ENCODE measurements at regions not wholly inside any gene's neighbourhood (a gene's known extent, or its start where the extent isn't known, plus 50 kb on each side); places are given as distances from the start of the nearest gene placed in this dataset.

DNA sequence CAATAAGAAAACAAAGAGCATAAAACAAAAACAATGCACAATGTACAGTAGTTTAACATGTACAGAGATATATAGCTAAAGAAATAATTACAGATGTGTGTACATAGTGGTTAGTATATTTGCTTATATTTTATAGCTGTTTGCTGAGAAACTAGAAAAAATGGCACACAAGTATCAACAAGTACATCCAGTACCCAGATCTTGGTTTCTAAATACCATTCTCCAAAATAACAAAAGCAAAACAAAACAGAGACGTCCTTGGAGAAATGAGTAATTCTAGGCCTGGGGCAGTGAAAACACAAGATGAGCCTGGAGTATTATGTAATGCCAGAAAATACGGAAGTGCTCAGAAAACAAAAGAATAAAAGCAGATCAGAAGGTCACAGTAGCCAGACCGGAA is 189.6 kb downstream of the TMEM47 start:
- POLR2A ChIA-PET (ENCODE audit: unreplicated experiment), result no interaction called here
- no CpG with 5 or more reads among the region's 3 CpGs for WGBS, 2 experiments (ENCODE audit: extremely low coverage in 2 of 2, insufficient read length in 1 of 2)
- H3K4me1 ChIP-seq (ENCODE audit: control insufficient read depth, insufficient read depth, low read length), result no peaks in the 10 kb centered on the region

More for the DNA sequence above, 189.6 kb downstream of the TMEM47 start:
- Histone ChIP-seq H3K56ac (ENCODE audit: extremely low read depth, insufficient read depth, low read length) (no peak overlapping the region), H4K8ac (ENCODE audit: low read depth in 2 of 2, low read length in 2 of 2) (no peak overlapping the region), H2AK5ac (ENCODE audit: low read depth, low read length) (no peak overlapping the region), H3K23ac (ENCODE audit: low read depth, low read length) (no peak overlapping the region), H3K9ac (ENCODE audit: low read depth, low read length) (no peak overlapping the region), H2BK20ac (ENCODE audit: low read depth, low read length) (no peak overlapping the region), H2BK5ac (ENCODE audit: low read depth, low read length, poor library complexity, severe bottlenecking) (no peak overlapping the region), H2BK120ac (ENCODE audit: low read depth, low read length) (no peak overlapping the region), H3K27me3 (ENCODE audit: control insufficient read depth, insufficient read depth, low read length) (no peaks in the 10 kb centered on the region), H4K5ac (ENCODE audit: low read depth, low read length) (no peak overlapping the region), H2BK15ac (ENCODE audit: low read depth, low read length) (no peak overlapping the region), H3K4ac (ENCODE audit: low read depth, low read length) (no peak overlapping the region), H4K91ac (ENCODE audit: insufficient read depth, low read depth, low read length) (no peak overlapping the region), H4K20me1 (ENCODE audit: insufficient read depth, low read length) (no peaks in the 10 kb centered on the region), H2AFZ (replicated peaks; ENCODE audit: low read length, poor library complexity) (no peak overlapping the region), H3K9me1 (ENCODE audit: insufficient read depth, low read length) (no peaks in the 10 kb centered on the region), H3K9me3 (ENCODE audit: control insufficient read depth, insufficient read depth, low read length) (no peaks in the 10 kb centered on the region), H3K4me3 (ENCODE audit: insufficient read depth, low read depth, low read length) (no peak overlapping the region), H3K4me2 (ENCODE audit: low read depth, low read length) (no peak overlapping the region), H3K27ac (ENCODE audit: insufficient read depth, low read length) (no peak overlapping the region), H3K36me3 (ENCODE audit: control insufficient read depth, insufficient read depth, low read length) (no peaks in the 10 kb centered on the region), H3K79me1 (ENCODE audit: low read depth in 1 of 2, low read length in 2 of 2) (no peaks in the 10 kb centered on the region), H2AK9ac (replicated peaks; ENCODE audit: low read depth, low read length, poor library complexity) (no peak overlapping the region), H3K14ac (replicated peaks; ENCODE audit: low read depth, low read length) (no peak overlapping the region), H3K18ac (ENCODE audit: low read depth, low read length) (no peak overlapping the region)
- dilution Hi-C loops (cut with HindIII; ENCODE audit: low sequenced_read_pairs, unreplicated experiment) (no loop called here), in situ Hi-C loops (cut with MboI; ENCODE audit: low sequenced_read_pairs) (no loop called here), intact Hi-C loops (cut with micrococcal nuclease) (no loop called here)
- ATAC-seq (ENCODE audit: low read depth) (no peak), DNase-seq (no peak)
- CTCF ChIA-PET, result no interaction called here
- no TSS peak for BruUV-seq (replicated peaks)
- TF ChIP-seq FOS (IDR thresholded peaks at IDR 0.05; ENCODE audit: low read depth, low read length), result no peak
- no peak for TF ChIP-seq RCOR1 (IDR thresholded peaks at IDR 0.05; ENCODE audit: insufficient replicate concordance, low read length)
- no peak for TF ChIP-seq CEBPB (IDR thresholded peaks at IDR 0.05; ENCODE audit: low read depth, low read length)
- no peak for TF ChIP-seq CHD1 (IDR thresholded peaks at IDR 0.05; ENCODE audit: low read depth, low read length)
- TF ChIP-seq POLR2A (IDR thresholded peaks at IDR 0.05; ENCODE audit: low read depth, low read length), result no peak
- no peak for TF ChIP-seq RFX5 (IDR thresholded peaks at IDR 0.05; ENCODE audit: low read depth, low read length)
- TF ChIP-seq SMC3 (IDR thresholded peaks at IDR 0.05; ENCODE audit: low read depth, low read length), result no peak
- TF ChIP-seq, protein P1, sequence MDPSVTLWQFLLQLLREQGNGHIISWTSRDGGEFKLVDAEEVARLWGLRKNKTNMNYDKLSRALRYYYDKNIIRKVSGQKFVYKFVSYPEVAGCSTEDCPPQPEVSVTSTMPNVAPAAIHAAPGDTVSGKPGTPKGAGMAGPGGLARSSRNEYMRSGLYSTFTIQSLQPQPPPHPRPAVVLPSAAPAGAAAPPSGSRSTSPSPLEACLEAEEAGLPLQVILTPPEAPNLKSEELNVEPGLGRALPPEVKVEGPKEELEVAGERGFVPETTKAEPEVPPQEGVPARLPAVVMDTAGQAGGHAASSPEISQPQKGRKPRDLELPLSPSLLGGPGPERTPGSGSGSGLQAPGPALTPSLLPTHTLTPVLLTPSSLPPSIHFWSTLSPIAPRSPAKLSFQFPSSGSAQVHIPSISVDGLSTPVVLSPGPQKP (IDR thresholded peaks at IDR 0.05; ENCODE audit: borderline replicate concordance, low read depth, low read length), result no peak
- TF ChIP-seq, protein P2, sequence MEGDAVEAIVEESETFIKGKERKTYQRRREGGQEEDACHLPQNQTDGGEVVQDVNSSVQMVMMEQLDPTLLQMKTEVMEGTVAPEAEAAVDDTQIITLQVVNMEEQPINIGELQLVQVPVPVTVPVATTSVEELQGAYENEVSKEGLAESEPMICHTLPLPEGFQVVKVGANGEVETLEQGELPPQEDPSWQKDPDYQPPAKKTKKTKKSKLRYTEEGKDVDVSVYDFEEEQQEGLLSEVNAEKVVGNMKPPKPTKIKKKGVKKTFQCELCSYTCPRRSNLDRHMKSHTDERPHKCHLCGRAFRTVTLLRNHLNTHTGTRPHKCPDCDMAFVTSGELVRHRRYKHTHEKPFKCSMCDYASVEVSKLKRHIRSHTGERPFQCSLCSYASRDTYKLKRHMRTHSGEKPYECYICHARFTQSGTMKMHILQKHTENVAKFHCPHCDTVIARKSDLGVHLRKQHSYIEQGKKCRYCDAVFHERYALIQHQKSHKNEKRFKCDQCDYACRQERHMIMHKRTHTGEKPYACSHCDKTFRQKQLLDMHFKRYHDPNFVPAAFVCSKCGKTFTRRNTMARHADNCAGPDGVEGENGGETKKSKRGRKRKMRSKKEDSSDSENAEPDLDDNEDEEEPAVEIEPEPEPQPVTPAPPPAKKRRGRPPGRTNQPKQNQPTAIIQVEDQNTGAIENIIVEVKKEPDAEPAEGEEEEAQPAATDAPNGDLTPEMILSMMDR (conservative IDR thresholded peaks at IDR 0.05; ENCODE audit: low read depth, low read length), result no peak
- no peak for TF ChIP-seq MAFK (IDR thresholded peaks at IDR 0.05; ENCODE audit: low read depth, low read length)
- TF ChIP-seq, protein P3, sequence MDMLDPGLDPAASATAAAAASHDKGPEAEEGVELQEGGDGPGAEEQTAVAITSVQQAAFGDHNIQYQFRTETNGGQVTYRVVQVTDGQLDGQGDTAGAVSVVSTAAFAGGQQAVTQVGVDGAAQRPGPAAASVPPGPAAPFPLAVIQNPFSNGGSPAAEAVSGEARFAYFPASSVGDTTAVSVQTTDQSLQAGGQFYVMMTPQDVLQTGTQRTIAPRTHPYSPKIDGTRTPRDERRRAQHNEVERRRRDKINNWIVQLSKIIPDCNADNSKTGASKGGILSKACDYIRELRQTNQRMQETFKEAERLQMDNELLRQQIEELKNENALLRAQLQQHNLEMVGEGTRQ (IDR thresholded peaks at IDR 0.05; ENCODE audit: low read depth, low read length), result no peak
- no peak for TF ChIP-seq BHLHE40 (IDR thresholded peaks at IDR 0.05; ENCODE audit: low read depth, low read length)
- no peak for TF ChIP-seq NFE2L2 (IDR thresholded peaks at IDR 0.05; ENCODE audit: low read depth, low read length)
- TF ChIP-seq MXI1 (IDR thresholded peaks at IDR 0.05; ENCODE audit: borderline replicate concordance, low read depth, low read length), result no peak

All from IMR-90 (cell line).